IPS-20b (cell line): ENCODE measurements at regions not wholly inside any gene's neighbourhood (a gene's known extent, or its start where the extent isn't known, plus 50 kb on each side); places are given as distances from the start of the nearest gene placed in this dataset.

ENCODE experiments used
- H3K27ac ChIP-seq: one replicate; pipeline ENCODE4 v1.5.1; 2013; ENCODE audit warnings: low read length
- H3K27me3 ChIP-seq: 2 replicates; pipeline ENCODE4 v1.6.1; 2013; ENCODE audit warnings: mild to moderate bottlenecking, low read length, inconsistent platforms; ENCODE audit not compliant: insufficient read depth
- H3K36me3 ChIP-seq: 2 replicates; pipeline ENCODE4 v1.6.1; 2013; ENCODE audit warnings: low read depth, mild to moderate bottlenecking, inconsistent platforms, low read length, moderate library complexity; ENCODE audit not compliant: insufficient read depth
- H3K4me1 ChIP-seq: 2 replicates; pipeline ENCODE4 v1.6.1; 2013; ENCODE audit warnings: mild to moderate bottlenecking, control low read depth, inconsistent platforms, low read length, moderate library complexity; ENCODE audit not compliant: insufficient read depth
- H3K4me3 ChIP-seq: 2 replicates; pipeline ENCODE4 v1.5.1; 2013; ENCODE audit warnings: mild to moderate bottlenecking, low read length, inconsistent platforms
- H3K9ac ChIP-seq: 2 replicates; pipeline ENCODE4 v1.6.1; 2013; ENCODE audit warnings: low read depth, mild to moderate bottlenecking, inconsistent platforms, low read length, moderate library complexity
- H3K9me3 ChIP-seq: 2 replicates; pipeline ENCODE4 v1.6.1; 2013; ENCODE audit warnings: mild to moderate bottlenecking, low read depth, low read length, inconsistent platforms; ENCODE audit not compliant: insufficient read depth

- Histone ChIP-seq H3K27ac (no peak overlapping the region), H3K9ac (no peak overlapping the region), H3K9me3 (no peaks in the 10 kb centered on the region), H3K4me3 (no peak overlapping the region), H3K36me3 (no peaks in the 10 kb centered on the region), H3K4me1 (peaks cover 28% of the 10 kb centered on the region), H3K27me3 (no peaks in the 10 kb centered on the region)
Observed at GRCh38 chr12:76636121-76636692, 76.6 kb upstream of the OSBPL8 start.

GRCh38 chr12:76637807-76638206 lies 78.2 kb upstream of the OSBPL8 start:
- no peaks in the 10 kb centered on the region for H3K9me3 ChIP-seq
- no peaks in the 10 kb centered on the region for H3K27me3 ChIP-seq
- H3K9ac ChIP-seq, result no peak overlapping the region
- H3K36me3 ChIP-seq, result no peaks in the 10 kb centered on the region
- H3K4me3 ChIP-seq, result no peak overlapping the region
- no peak overlapping the region for H3K27ac ChIP-seq
- H3K4me1 ChIP-seq, result peaks cover 22% of the 10 kb centered on the region

GRCh38 chr12:76639646-76640045 lies 80.1 kb upstream of the OSBPL8 start:
- H3K27ac ChIP-seq, result no peak overlapping the region
- H3K4me1 ChIP-seq, result peaks cover 7% of the 10 kb centered on the region; the same call in 1 of the 2 replicates
- no peaks in the 10 kb centered on the region for H3K9me3 ChIP-seq
- H3K27me3 ChIP-seq, result no peaks in the 10 kb centered on the region
- H3K9ac ChIP-seq, result no peak overlapping the region
- H3K4me3 ChIP-seq, result no peak overlapping the region
- no peaks in the 10 kb centered on the region for H3K36me3 ChIP-seq

DNA sequence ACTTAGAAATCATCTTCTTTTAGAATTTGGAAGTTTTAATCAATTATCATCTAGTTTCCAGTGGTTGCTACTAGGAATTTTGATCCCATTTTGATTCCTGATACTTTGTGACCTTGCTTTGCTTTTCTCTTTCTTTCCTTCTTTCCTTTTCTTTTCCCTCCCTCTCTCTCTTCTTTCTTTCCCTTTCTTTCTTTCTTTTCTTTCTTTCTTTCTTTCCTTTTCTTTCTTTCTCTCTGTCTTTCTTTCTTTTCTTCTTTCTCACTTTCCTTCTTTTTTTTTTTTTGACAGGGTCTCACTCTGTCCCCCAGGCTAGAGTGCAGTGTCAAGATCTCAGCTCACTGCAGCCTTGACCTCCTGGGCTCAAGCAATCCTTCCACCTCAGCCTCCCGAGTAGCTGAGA lies 81.5 kb upstream of the OSBPL8 start:
- H3K9me3 ChIP-seq, result no peaks in the 10 kb centered on the region
- no peak overlapping the region for H3K9ac ChIP-seq
- H3K36me3 ChIP-seq, result no peaks in the 10 kb centered on the region
- H3K27me3 ChIP-seq, result no peaks in the 10 kb centered on the region
- no peak overlapping the region for H3K4me3 ChIP-seq
- H3K4me1 ChIP-seq, result peaks cover 6% of the 10 kb centered on the region; the same call in 1 of the 2 replicates
- no peak overlapping the region for H3K27ac ChIP-seq

GRCh38 chr12:76641961-76642360 lies 82.4 kb upstream of the OSBPL8 start:
- Histone ChIP-seq H3K9me3 (no peaks in the 10 kb centered on the region), H3K4me3 (no peak overlapping the region), H3K36me3 (no peaks in the 10 kb centered on the region)

GRCh38 chr12:76643438-76643837 lies 83.9 kb upstream of the OSBPL8 start:
- Histone ChIP-seq H3K36me3 (no peaks in the 10 kb centered on the region), H3K4me1 (no peaks in the 10 kb centered on the region), H3K9ac (no peak overlapping the region), H3K27me3 (no peaks in the 10 kb centered on the region), H3K4me3 (no peak overlapping the region), H3K9me3 (no peaks in the 10 kb centered on the region), H3K27ac (no peak overlapping the region)

More at GRCh38 chr12:76641961-76642360, 82.4 kb upstream of the OSBPL8 start:
- Histone ChIP-seq H3K27ac (no peak overlapping the region), H3K4me1 (no peaks in the 10 kb centered on the region), H3K9ac (no peak overlapping the region), H3K27me3 (no peaks in the 10 kb centered on the region)

DNA sequence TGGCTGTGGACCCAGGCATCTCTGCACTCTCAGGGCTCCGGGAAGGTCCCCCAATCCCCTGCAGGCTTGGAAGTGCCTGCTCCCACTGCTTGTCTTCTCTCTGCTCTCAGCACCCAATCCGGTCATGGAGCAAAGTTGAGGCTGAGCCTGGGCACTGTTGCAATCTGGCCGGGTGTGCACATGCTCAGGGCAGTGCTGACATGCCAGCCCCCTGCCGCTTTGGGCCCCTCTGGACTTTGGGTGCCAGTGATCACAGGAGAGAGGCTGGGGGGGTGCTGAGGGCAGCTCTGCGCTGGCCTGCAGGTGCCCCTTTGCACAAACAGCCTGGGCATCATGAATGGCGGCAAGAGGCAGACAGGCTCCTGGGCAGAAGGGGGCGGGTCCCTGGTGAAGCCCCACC lies 85.4 kb upstream of the OSBPL8 start:
- H3K4me1 ChIP-seq, result no peaks in the 10 kb centered on the region
- no peaks in the 10 kb centered on the region for H3K36me3 ChIP-seq
- H3K27ac ChIP-seq, result no peak overlapping the region
- H3K4me3 ChIP-seq, result no peak overlapping the region
- H3K27me3 ChIP-seq, result no peaks in the 10 kb centered on the region
- no peaks in the 10 kb centered on the region for H3K9me3 ChIP-seq
- no peak overlapping the region for H3K9ac ChIP-seq

- Histone ChIP-seq H3K27ac (no peak overlapping the region), H3K9me3 (no peaks in the 10 kb centered on the region), H3K36me3 (no peaks in the 10 kb centered on the region), H3K4me1 (no peaks in the 10 kb centered on the region), H3K9ac (no peak overlapping the region), H3K4me3 (no peak overlapping the region), H3K27me3 (no peaks in the 10 kb centered on the region)
Observed at GRCh38 chr12:76645934-76646333, 86.4 kb upstream of the OSBPL8 start.

DNA sequence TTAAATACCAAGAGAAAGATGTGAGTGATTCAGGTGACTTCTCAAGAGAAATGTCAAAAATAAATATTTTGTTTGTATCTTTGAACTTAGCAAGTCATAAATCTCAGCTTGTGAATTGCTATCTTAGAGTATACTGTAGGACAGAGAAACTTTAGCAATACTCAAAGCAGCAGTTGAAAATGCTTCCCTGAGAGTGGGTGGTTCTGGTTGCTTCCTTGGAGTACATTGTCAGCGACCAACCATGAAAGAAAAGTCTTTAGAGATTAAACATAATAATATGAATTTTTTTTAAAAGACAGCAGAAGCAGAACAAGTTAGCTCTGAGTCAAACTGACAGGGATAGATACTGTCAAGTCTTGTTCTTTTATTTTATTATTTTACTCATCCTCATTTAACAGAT lies 86.8 kb upstream of the OSBPL8 start:
- no peak overlapping the region for H3K27ac ChIP-seq
- H3K36me3 ChIP-seq, result no peaks in the 10 kb centered on the region
- H3K27me3 ChIP-seq, result no peaks in the 10 kb centered on the region
- H3K4me1 ChIP-seq, result no peaks in the 10 kb centered on the region
- H3K9me3 ChIP-seq, result no peaks in the 10 kb centered on the region
- H3K9ac ChIP-seq, result no peak overlapping the region
- no peak overlapping the region for H3K4me3 ChIP-seq

GRCh38 chr12:76649099-76649498 lies 89.5 kb upstream of the OSBPL8 start:
- H3K9ac ChIP-seq, result no peak overlapping the region
- no peaks in the 10 kb centered on the region for H3K27me3 ChIP-seq
- H3K4me1 ChIP-seq, result no peaks in the 10 kb centered on the region
- no peak overlapping the region for H3K4me3 ChIP-seq
- no peak overlapping the region for H3K27ac ChIP-seq
- H3K36me3 ChIP-seq, result no peaks in the 10 kb centered on the region
- H3K9me3 ChIP-seq, result no peaks in the 10 kb centered on the region

GRCh38 chr12:76652402-76652801 lies 92.8 kb upstream of the OSBPL8 start:
- Histone ChIP-seq H3K4me1 (no peaks in the 10 kb centered on the region), H3K27ac (no peak overlapping the region), H3K36me3 (no peaks in the 10 kb centered on the region), H3K9ac (no peak overlapping the region), H3K9me3 (no peaks in the 10 kb centered on the region), H3K27me3 (no peaks in the 10 kb centered on the region), H3K4me3 (no peak overlapping the region)

- Histone ChIP-seq H3K9me3 (no peaks in the 10 kb centered on the region), H3K9ac (no peak overlapping the region), H3K36me3 (no peaks in the 10 kb centered on the region), H3K27ac (no peak overlapping the region), H3K27me3 (no peaks in the 10 kb centered on the region), H3K4me3 (no peak overlapping the region), H3K4me1 (no peaks in the 10 kb centered on the region)
Observed at GRCh38 chr12:76653342-76653741, 93.8 kb upstream of the OSBPL8 start.
